HG02943 (cell line): ENCODE measurements at regions not wholly inside any gene's neighbourhood (a gene's known extent, or its start where the extent isn't known, plus 50 kb on each side); places are given as distances from the start of the nearest gene placed in this dataset.
"Not testable (repeated sequence)": the region's sequence is repeated elsewhere in the genome, so short reads cannot be mapped to it uniquely, and the experiment has no call there.

Experiments
- ATAC-seq: cut with Tn5 transposase; IDR thresholded peaks from one replicate; pipeline ENCODE4 v1.9.1; 2021; ENCODE audit warnings: mild to moderate bottlenecking, low read depth, moderate library complexity; ENCODE audit not compliant: unreplicated experiment

- no peak for ATAC-seq
Observed at GRCh38 chr3:6746443-6746842, 114.5 kb upstream of the GRM7 start.

DNA sequence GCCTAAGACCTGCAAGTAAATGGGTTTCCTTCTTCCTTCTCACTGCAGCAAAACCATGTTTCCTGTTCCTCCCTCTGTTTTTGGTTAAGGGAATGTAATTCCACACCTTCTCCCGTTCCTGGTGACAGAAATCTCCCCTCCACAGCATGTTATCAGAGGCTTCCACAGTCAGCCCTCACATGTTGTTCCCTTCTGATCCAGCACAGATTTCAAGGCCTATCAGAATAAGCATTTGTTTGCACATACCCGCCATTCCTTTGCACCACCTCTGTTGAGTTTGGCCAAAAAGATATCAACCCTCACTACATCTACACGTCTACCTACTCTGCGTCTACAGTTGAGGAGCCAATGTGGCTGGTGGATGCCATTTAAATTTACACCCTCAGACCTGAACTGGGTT lies 113.9 kb upstream of the GRM7 start:
- ATAC-seq = no peak

DNA sequence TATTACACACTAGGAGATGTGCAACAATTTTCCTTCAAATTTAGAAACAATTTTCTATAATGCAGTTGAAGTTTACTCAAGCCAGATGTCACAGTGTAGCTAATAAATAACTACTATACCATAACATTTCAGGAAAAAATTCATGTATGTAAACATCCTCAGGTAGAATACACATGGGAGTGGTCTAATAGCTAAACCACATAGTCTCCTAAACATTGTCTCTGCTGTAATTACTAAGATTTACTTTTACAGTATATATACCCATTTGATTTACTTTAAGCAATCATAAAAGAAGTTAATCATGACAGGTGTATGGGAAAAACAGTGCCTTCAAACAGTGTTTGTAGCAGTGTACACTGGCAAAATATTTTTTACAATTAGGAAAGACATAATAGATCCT lies 110.1 kb upstream of the GRM7 start:
- ATAC-seq = no peak

DNA sequence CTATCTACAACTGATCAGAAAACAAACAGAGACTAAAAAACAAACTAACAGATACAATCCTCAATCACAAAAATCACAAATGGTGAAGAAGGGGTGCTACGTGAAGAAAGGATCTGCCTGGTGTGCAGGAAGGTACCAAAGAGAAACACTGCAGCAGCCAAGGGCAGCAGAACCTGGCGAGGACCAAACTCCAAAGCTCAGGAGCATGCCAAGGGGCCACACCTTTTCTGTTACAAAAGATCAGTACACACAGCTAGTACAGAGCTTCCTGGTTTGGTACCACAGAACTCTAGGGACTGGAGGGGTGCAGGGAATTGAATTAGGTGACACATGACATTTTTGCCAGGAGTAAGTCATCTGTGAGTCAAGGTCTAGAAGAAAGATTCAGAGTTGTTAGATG lies 107.4 kb upstream of the GRM7 start:
- no peak for ATAC-seq

DNA sequence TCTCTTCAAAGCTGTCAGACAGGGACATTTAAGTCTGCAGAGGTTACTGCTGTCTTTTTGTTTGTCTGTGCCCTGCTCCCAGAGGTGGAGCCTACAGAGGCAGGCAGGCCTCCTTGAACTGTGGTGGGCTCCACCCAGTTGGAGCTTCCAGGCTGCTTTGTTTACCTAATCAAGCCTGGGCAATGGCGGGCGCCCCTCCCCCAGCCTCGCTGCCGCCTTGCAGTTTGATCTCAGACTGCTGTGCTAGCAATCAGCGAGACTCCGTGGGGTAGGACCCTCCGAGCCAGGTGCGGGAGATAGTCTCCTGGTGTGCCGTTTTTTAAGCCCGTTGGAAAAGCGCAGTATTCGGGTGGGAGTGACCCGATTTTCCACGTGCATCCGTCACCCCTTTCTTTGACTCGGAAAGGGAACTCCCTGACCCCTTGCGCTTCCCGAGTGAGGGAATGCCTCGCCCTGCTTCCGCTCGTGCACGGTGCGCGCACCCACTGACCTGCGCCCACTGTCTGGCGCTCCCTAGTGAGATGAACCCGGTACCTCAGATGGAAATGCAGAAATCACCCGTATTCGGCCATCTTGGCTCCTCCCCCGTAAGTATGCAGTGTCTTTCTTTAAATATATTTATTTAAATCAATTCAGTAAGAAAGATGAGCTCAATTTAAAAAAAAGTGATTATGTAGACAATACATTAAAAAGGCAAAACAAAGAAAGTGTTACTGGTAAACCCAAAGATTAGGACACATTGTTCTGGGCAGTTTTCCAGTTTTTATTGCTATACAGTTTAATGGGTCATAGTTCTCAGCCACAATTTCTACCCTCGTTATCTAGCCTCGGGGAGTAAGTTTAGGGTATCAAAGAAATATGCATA lies 91.2 kb upstream of the GRM7 start:
- not testable (repeated sequence) for ATAC-seq

GRCh38 chr3:6770397-6770690 lies 90.6 kb upstream of the GRM7 start:
- ATAC-seq = no peak

- ATAC-seq = no peak
Observed at GRCh38 chr3:6771171-6771570, 89.7 kb upstream of the GRM7 start.

- no peak for ATAC-seq
Observed at GRCh38 chr3:6779140-6779539, 81.8 kb upstream of the GRM7 start.

GRCh38 chr3:6781092-6781491 lies 79.8 kb upstream of the GRM7 start:
- ATAC-seq = no peak

DNA sequence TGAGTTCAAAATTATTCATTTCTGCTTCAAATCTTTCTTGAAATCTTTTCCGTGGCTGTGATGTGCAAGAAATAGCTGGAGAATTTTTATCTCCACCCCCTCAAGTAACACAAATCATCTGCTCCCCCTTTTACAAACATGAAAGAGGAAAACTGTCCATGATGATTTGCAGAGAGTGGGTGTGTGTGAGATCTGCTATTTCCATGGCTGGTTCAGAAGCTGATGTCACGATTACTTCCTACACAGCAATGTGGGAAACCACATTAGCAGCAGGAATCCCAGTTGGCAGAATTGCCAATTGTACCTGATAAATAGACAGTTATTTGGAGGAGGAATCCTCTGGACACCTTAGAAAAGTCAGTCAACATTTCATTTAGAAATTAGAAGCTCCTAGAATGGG lies 75.2 kb upstream of the GRM7 start:
- ATAC-seq = no peak

DNA sequence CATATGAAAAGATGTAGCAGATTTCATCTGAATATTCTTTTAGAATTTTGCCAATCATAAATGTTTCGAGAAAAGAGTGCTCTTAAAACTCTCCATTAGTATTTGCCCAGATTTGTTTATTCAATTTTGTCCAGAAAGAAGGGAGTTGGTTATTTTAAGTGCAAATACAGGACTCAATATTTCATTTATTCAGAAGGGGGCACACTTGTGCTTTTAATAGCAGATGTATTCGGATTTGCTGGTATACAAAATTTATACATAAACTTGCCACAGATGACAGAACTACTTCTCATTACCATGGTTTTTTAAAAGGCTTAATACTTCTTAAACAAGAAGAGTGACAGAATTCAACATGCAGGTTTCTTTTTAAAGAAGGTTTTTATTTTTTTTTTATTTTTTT lies 69.8 kb upstream of the GRM7 start:
- ATAC-seq = no peak

DNA sequence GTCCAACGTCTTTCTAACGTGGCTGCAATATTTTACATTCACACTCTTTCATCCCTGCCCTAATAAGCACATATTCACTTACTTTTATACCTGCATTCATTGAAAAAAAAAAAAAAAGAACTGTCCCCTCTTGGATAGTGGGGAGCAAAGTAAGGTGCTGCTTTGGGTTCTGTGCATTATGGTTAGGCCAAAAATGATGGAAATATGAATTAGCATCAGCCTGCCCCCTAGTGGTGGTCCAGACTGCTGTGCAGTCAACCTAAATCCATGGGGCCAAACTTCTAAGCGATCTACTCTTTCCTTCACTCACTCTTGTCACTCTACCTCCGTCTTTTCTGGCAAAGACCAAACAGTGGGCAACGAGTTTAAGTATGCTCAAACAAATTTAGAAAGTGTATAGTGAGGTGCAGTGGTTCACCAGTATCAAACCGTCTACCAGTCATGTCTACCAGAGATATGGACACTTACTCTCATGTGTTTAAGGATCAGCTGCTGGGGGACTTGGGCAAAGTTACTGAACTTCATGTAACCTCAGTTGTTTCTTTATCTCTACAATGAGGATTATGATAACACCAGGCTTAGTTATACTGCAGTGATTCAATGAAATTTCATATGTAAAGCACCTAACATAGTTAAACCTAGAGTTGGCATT lies 61.5 kb upstream of the GRM7 start:
- peak; percentile 75 for ATAC-seq

- no peak for ATAC-seq
Observed at GRCh38 chr3:6803619-6804018, 57.3 kb upstream of the GRM7 start.

DNA sequence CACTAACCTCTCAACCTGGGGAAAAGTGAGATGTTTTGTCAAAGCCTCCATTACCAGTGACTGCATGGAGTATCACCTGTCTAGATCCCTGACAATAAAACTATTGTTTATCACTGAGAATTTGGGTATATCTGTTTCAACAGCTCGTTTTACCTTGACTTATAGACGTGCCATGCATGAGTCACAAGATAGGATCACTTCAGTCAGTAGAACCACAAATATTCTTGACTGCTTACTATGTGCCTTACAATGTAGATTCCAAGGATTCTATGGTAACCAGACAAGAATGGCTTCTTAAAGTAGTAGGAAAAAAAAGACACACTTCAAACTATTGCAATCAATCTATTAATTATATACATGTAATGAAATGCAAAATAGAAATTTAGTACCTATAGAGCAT lies 55.7 kb upstream of the GRM7 start:
- ATAC-seq = no peak

DNA sequence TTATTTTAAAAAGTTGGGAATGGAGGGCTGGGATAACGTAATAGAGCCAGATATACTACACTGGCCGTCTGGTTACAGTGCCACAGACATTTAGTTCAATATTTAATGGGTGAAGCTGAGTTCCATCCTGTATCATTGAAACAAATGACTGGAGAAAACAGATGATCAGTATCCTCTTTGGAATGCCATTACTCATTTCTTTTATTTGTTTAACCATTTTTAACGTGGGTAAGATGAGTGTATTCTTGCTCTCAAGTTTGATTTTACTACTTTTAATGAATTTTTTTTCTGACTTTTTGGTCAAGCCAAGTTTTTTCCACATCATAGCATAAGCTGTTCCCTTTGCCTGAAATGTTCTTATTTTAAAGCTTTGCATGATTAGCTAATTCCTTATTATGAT lies 53.9 kb upstream of the GRM7 start:
- ATAC-seq = no peak

- ATAC-seq = no peak
Observed at GRCh38 chr3:6807967-6808588, 52.8 kb upstream of the GRM7 start.

GRCh38 chr3:6809349-6809748 lies 51.6 kb upstream of the GRM7 start:
- ATAC-seq = no peak
